ENCODE measurements at regions not wholly inside any gene's neighbourhood (a gene's known extent, or its start where the extent isn't known, plus 50 kb on each side); places are given as distances from the start of the nearest gene placed in this dataset.

GRCh38 chr16:79764415-79765110 lies 164.0 kb upstream of the MAF start:
- Histone ChIP-seq H3K27me3 (no peaks in the 10 kb centered on the region), H3K4me3 (no peak overlapping the region), H3K27ac (no peak overlapping the region), H3K9me3 (no peaks in the 10 kb centered on the region), H3K4me1 (peaks cover 12 to 31% (median 20%) of the 10 kb centered on the region in 4 donors), H3K36me3 (no peaks in the 10 kb centered on the region)
- intact Hi-C loops (cut with DNase I; ENCODE audit: low total_unique reads), result no loop called here
- WGBS, 5 donors, result 78 to 90% (median 79%) methylated on average over 7 to 8 of the region's 8 CpGs
- no peak for DNase-seq
- no peak for TF ChIP-seq POLR2A (IDR thresholded peaks at IDR 0.05)
- no peak for TF ChIP-seq CTCF (IDR thresholded peaks at IDR 0.05)
- no peak for TF ChIP-seq POLR2AphosphoS5 (IDR thresholded peaks at IDR 0.05)
- TF ChIP-seq EP300 (IDR thresholded peaks at IDR 0.05), result no peak

GRCh38 chr16:79762217-79762616 lies 161.7 kb upstream of the MAF start:
- intact Hi-C loops (cut with DNase I; ENCODE audit: low total_unique reads), result no loop called here
- no peak for DNase-seq
- no peak for TF ChIP-seq CTCF (IDR thresholded peaks at IDR 0.05)
- TF ChIP-seq EP300 (IDR thresholded peaks at IDR 0.05), result no peak
- no peak for TF ChIP-seq POLR2A (IDR thresholded peaks at IDR 0.05)
- TF ChIP-seq POLR2AphosphoS5 (IDR thresholded peaks at IDR 0.05), result no peak
- Histone ChIP-seq H3K4me3 (no peak overlapping the region), H3K9me3 (no peaks in the 10 kb centered on the region), H3K27ac (no peak overlapping the region), H3K36me3 (no peaks in the 10 kb centered on the region), H3K4me1 (peaks cover 0 to 8% (median under 1%) of the 10 kb centered on the region in 4 donors), H3K27me3 (no peaks in the 10 kb centered on the region)
- WGBS, 5 donors, result 93 to 97% (median 95%) methylated on average over 3 of the region's 3 CpGs

- intact Hi-C loops (cut with DNase I; ENCODE audit: low total_unique reads), result no loop called here
- no peak for DNase-seq
- H3K27me3 ChIP-seq, result no peaks in the 10 kb centered on the region
- H3K27ac ChIP-seq, result no peak overlapping the region
- no peaks in the 10 kb centered on the region for H3K36me3 ChIP-seq
- no peaks in the 10 kb centered on the region for H3K9me3 ChIP-seq
- WGBS, 5 donors, result 79 to 86% (median 82%) methylated on average over 15 of the region's 15 CpGs
- TF ChIP-seq EP300 (IDR thresholded peaks at IDR 0.05) (no peak), CTCF (IDR thresholded peaks at IDR 0.05) (no peak), POLR2AphosphoS5 (IDR thresholded peaks at IDR 0.05) (no peak), POLR2A (IDR thresholded peaks at IDR 0.05) (no peak)
- no peak overlapping the region for H3K4me3 ChIP-seq
- peaks cover 0 to 12% (median 8%) of the 10 kb centered on the region in 4 donors for H3K4me1 ChIP-seq
Observed at GRCh38 chr16:79758615-79759346, 158.2 kb upstream of the MAF start.

- no peaks in the 10 kb centered on the region for H3K27me3 ChIP-seq
- intact Hi-C loops (cut with DNase I; ENCODE audit: low total_unique reads), result no loop called here
- H3K4me1 ChIP-seq, result peaks cover 0 to 19% (median 12%) of the 10 kb centered on the region in 4 donors
- H3K4me3 ChIP-seq, result no peak overlapping the region
- 63 to 93% (median 86%) methylated on average over 6 of the region's 6 CpGs for WGBS, 5 donors
- TF ChIP-seq POLR2A (IDR thresholded peaks at IDR 0.05) (no peak), POLR2AphosphoS5 (IDR thresholded peaks at IDR 0.05) (no peak), EP300 (IDR thresholded peaks at IDR 0.05) (no peak), CTCF (IDR thresholded peaks at IDR 0.05) (no peak)
- H3K27ac ChIP-seq, result no peak overlapping the region
- H3K9me3 ChIP-seq, result no peaks in the 10 kb centered on the region
- H3K36me3 ChIP-seq, result no peaks in the 10 kb centered on the region
- DNase-seq, result no peak
Observed at GRCh38 chr16:79757968-79758367, 157.4 kb upstream of the MAF start.
